ENCODE measurements at regions not wholly inside any gene's neighbourhood (a gene's known extent, or its start where the extent isn't known, plus 50 kb on each side); places are given as distances from the start of the nearest gene placed in this dataset.

DNA sequence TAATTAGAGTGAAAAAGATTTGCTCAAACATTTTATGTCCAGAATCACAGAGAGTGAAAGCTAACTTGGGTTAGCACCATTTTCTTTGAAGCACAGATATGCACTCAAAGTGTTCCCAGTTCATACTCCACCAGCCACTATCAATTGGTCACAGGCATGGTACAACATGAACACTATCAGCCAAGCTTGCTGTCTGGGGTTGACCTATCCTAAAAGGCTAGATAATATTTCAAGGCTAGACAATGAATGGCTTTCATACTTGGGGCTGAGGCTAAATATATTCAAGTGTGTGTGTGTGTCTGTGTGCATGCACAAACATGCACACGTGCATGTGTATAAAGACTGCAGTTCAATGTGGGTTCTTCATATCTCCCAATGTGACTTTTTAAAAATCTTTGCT lies 783.0 kb upstream of the GJE1 start:
- no peaks in the 10 kb centered on the region for H3K36me3 Mint-ChIP-seq (ENCODE audit: low read depth)
- H3K27ac Mint-ChIP-seq (ENCODE audit: unreplicated experiment): no peak overlapping the region
- peaks cover 3% of the 10 kb centered on the region for H3K9me3 Mint-ChIP-seq
- DNase-seq (ENCODE audit: low read depth, low spot score): no peak
- H3K4me3 Mint-ChIP-seq: no peak overlapping the region
- H3K4me1 Mint-ChIP-seq: peaks cover 5% of the 10 kb centered on the region
- no peaks in the 10 kb centered on the region for H3K27me3 Mint-ChIP-seq (ENCODE audit: low read depth)
- TF ChIP-seq, protein P1, sequence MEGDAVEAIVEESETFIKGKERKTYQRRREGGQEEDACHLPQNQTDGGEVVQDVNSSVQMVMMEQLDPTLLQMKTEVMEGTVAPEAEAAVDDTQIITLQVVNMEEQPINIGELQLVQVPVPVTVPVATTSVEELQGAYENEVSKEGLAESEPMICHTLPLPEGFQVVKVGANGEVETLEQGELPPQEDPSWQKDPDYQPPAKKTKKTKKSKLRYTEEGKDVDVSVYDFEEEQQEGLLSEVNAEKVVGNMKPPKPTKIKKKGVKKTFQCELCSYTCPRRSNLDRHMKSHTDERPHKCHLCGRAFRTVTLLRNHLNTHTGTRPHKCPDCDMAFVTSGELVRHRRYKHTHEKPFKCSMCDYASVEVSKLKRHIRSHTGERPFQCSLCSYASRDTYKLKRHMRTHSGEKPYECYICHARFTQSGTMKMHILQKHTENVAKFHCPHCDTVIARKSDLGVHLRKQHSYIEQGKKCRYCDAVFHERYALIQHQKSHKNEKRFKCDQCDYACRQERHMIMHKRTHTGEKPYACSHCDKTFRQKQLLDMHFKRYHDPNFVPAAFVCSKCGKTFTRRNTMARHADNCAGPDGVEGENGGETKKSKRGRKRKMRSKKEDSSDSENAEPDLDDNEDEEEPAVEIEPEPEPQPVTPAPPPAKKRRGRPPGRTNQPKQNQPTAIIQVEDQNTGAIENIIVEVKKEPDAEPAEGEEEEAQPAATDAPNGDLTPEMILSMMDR (conservative IDR thresholded peaks at IDR 0.05): no peak

- no peak for DNase-seq (ENCODE audit: low read depth, low spot score)
- TF ChIP-seq, protein P1 (conservative IDR thresholded peaks at IDR 0.05): no peak
- Mint-ChIP-seq H3K4me1 (peaks cover 5% of the 10 kb centered on the region), H3K9me3 (no peaks in the 10 kb centered on the region), H3K27me3 (ENCODE audit: low read depth) (no peaks in the 10 kb centered on the region), H3K36me3 (ENCODE audit: low read depth) (no peaks in the 10 kb centered on the region), H3K4me3 (no peak overlapping the region), H3K27ac (ENCODE audit: unreplicated experiment) (no peak overlapping the region)
Observed at GRCh38 chr6:141347906-141348492, 784.7 kb upstream of the GJE1 start.

DNA sequence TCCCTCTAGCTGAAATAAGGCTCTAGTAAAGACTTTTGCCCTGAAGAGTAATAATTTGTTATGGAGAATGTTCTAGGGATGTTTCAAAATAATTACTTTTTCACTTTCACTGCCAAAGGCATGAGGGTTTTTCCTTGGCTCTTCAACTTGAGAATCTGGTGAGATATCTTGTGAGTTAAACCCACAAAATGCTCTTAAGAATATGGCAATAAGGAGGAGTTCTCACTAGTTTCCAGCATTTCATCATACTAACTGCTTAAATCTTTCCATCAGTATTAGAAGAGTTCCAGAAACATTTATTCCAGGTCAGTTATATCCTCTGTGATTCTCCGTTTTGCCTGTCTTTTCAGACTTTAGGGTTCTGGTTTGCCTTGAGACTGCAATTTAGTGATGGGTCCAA lies 785.6 kb upstream of the GJE1 start:
- H3K9me3 Mint-ChIP-seq: no peaks in the 10 kb centered on the region
- no peak overlapping the region for H3K27ac Mint-ChIP-seq (ENCODE audit: unreplicated experiment)
- no peak overlapping the region for H3K4me3 Mint-ChIP-seq
- peaks cover 5% of the 10 kb centered on the region for H3K4me1 Mint-ChIP-seq
- TF ChIP-seq, protein P1 (conservative IDR thresholded peaks at IDR 0.05): no peak
- no peaks in the 10 kb centered on the region for H3K27me3 Mint-ChIP-seq (ENCODE audit: low read depth)
- DNase-seq (ENCODE audit: low read depth, low spot score): no peak
- H3K36me3 Mint-ChIP-seq (ENCODE audit: low read depth): no peaks in the 10 kb centered on the region

DNA sequence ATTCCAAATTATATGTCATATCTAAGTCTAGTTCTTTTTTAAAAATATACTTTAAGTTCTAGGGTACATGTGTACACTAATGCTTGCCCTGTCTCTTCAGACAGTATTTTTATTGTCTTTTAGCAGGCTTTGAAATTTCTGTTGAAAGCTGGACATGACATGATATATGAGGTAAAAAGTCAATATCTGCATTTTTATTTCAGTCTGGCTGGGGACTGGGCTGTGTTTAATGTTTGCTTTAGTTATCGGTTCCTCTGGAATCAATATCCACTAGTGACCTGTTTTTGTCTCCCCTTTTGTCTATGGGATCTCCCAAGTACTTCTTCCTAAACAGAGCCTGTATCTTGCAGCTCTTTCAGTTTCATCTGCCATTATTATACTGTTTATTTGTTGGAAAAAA lies 786.2 kb upstream of the GJE1 start:
- TF ChIP-seq, protein P1 (conservative IDR thresholded peaks at IDR 0.05): no peak
- Mint-ChIP-seq H3K4me3 (no peak overlapping the region), H3K4me1 (peaks cover 5% of the 10 kb centered on the region), H3K27ac (ENCODE audit: unreplicated experiment) (no peak overlapping the region), H3K36me3 (ENCODE audit: low read depth) (no peaks in the 10 kb centered on the region), H3K9me3 (peaks cover 1% of the 10 kb centered on the region), H3K27me3 (ENCODE audit: low read depth) (no peaks in the 10 kb centered on the region)
- DNase-seq (ENCODE audit: low read depth, low spot score): no peak

- no peaks in the 10 kb centered on the region for H3K27me3 Mint-ChIP-seq (ENCODE audit: low read depth)
- TF ChIP-seq, protein P1 (conservative IDR thresholded peaks at IDR 0.05): no peak
- peaks cover 9% of the 10 kb centered on the region for H3K36me3 Mint-ChIP-seq (ENCODE audit: low read depth)
- no peak overlapping the region for H3K4me3 Mint-ChIP-seq
- H3K4me1 Mint-ChIP-seq: no peaks in the 10 kb centered on the region
- peaks cover 17% of the 10 kb centered on the region for H3K9me3 Mint-ChIP-seq
- H3K27ac Mint-ChIP-seq (ENCODE audit: unreplicated experiment): no peak overlapping the region
- DNase-seq (ENCODE audit: low read depth, low spot score): no peak
Observed at GRCh38 chr6:141337191-141337590, 795.5 kb upstream of the GJE1 start.

Measured in neural crest cell (in vitro differentiated cells).